ENCODE measurements at regions not wholly inside any gene's neighbourhood (a gene's known extent, or its start where the extent isn't known, plus 50 kb on each side); places are given as distances from the start of the nearest gene placed in this dataset.

- Histone ChIP-seq H3K4me3 (ENCODE audit: low read length) (no peak overlapping the region), H2AFZ (ENCODE audit: low read length) (no peak overlapping the region), H3K9me2 (replicated peaks; ENCODE audit: insufficient read depth, low read length) (no peaks in the 10 kb centered on the region), H3K27me3 (ENCODE audit: low read length) (no peaks in the 10 kb centered on the region), H4K20me1 (ENCODE audit: insufficient read depth, low read depth, low read length) (no peaks in the 10 kb centered on the region), H3K27ac (ENCODE audit: low read length) (no peak overlapping the region), H3K9me3 (ENCODE audit: low read length) (no peaks in the 10 kb centered on the region), H3K9ac (ENCODE audit: low read length) (no peak overlapping the region), H3K4me1 (ENCODE audit: low read length) (peaks cover 18% of the 10 kb centered on the region), H3K4me2 (ENCODE audit: low read depth, low read length, poor library complexity, severe bottlenecking) (no peak overlapping the region), H3K36me3 (ENCODE audit: insufficient read depth, low read length) (no peaks in the 10 kb centered on the region), H3K79me2 (ENCODE audit: low read length) (no peaks in the 10 kb centered on the region)
- peak; percentile 72 for DNase-seq
Observed at GRCh38 chr1:108041360-108042142, 76.6 kb upstream of the VAV3 start.

- H4K20me1 ChIP-seq (ENCODE audit: insufficient read depth, low read depth, low read length): no peaks in the 10 kb centered on the region
- no peaks in the 10 kb centered on the region for H3K9me2 ChIP-seq (replicated peaks; ENCODE audit: insufficient read depth, low read length)
- H3K4me3 ChIP-seq (ENCODE audit: low read length): no peak overlapping the region
- H3K9ac ChIP-seq (ENCODE audit: low read length): no peak overlapping the region
- no peak overlapping the region for H3K27ac ChIP-seq (ENCODE audit: low read length)
- H3K9me3 ChIP-seq (ENCODE audit: low read length): no peaks in the 10 kb centered on the region
- no peaks in the 10 kb centered on the region for H3K79me2 ChIP-seq (ENCODE audit: low read length)
- no peak overlapping the region for H2AFZ ChIP-seq (ENCODE audit: low read length)
- no peak for DNase-seq
- H3K4me1 ChIP-seq (ENCODE audit: low read length): peaks cover 14% of the 10 kb centered on the region
- no peaks in the 10 kb centered on the region for H3K27me3 ChIP-seq (ENCODE audit: low read length)
- no peak overlapping the region for H3K4me2 ChIP-seq (ENCODE audit: low read depth, low read length, poor library complexity, severe bottlenecking)
- H3K36me3 ChIP-seq (ENCODE audit: insufficient read depth, low read length): no peaks in the 10 kb centered on the region
Observed at GRCh38 chr1:108038653-108039236, 73.8 kb upstream of the VAV3 start.

- no peaks in the 10 kb centered on the region for H3K36me3 ChIP-seq (ENCODE audit: insufficient read depth, low read length)
- H2AFZ ChIP-seq (ENCODE audit: low read length): no peak overlapping the region
- H3K79me2 ChIP-seq (ENCODE audit: low read length): no peaks in the 10 kb centered on the region
- peaks cover 9% of the 10 kb centered on the region for H3K4me1 ChIP-seq (ENCODE audit: low read length)
- H4K20me1 ChIP-seq (ENCODE audit: insufficient read depth, low read depth, low read length): no peaks in the 10 kb centered on the region
- no peak for DNase-seq
- H3K4me2 ChIP-seq (ENCODE audit: low read depth, low read length, poor library complexity, severe bottlenecking): no peak overlapping the region
- no peaks in the 10 kb centered on the region for H3K27me3 ChIP-seq (ENCODE audit: low read length)
- no peaks in the 10 kb centered on the region for H3K9me2 ChIP-seq (replicated peaks; ENCODE audit: insufficient read depth, low read length)
- no peak overlapping the region for H3K9ac ChIP-seq (ENCODE audit: low read length)
- H3K27ac ChIP-seq (ENCODE audit: low read length): no peak overlapping the region
- no peak overlapping the region for H3K4me3 ChIP-seq (ENCODE audit: low read length)
- H3K9me3 ChIP-seq (ENCODE audit: low read length): no peaks in the 10 kb centered on the region
Observed at GRCh38 chr1:108036796-108037562, 72.0 kb upstream of the VAV3 start.

GRCh38 chr1:108034396-108034795, 69.4 kb upstream of the VAV3 start:
- Histone ChIP-seq H3K79me2 (ENCODE audit: low read length) (no peaks in the 10 kb centered on the region), H4K20me1 (ENCODE audit: insufficient read depth, low read depth, low read length) (no peaks in the 10 kb centered on the region), H3K4me1 (ENCODE audit: low read length) (no peaks in the 10 kb centered on the region), H3K9me2 (replicated peaks; ENCODE audit: insufficient read depth, low read length) (no peaks in the 10 kb centered on the region), H3K9me3 (ENCODE audit: low read length) (no peaks in the 10 kb centered on the region), H3K36me3 (ENCODE audit: insufficient read depth, low read length) (no peaks in the 10 kb centered on the region), H3K9ac (ENCODE audit: low read length) (no peak overlapping the region), H3K4me2 (ENCODE audit: low read depth, low read length, poor library complexity, severe bottlenecking) (no peak overlapping the region), H2AFZ (ENCODE audit: low read length) (no peak overlapping the region), H3K4me3 (ENCODE audit: low read length) (no peak overlapping the region), H3K27me3 (ENCODE audit: low read length) (no peaks in the 10 kb centered on the region), H3K27ac (ENCODE audit: low read length) (no peak overlapping the region)
- no peak for DNase-seq

- Histone ChIP-seq H3K9me3 (ENCODE audit: low read length) (no peaks in the 10 kb centered on the region), H3K9me2 (replicated peaks; ENCODE audit: insufficient read depth, low read length) (no peaks in the 10 kb centered on the region), H4K20me1 (ENCODE audit: insufficient read depth, low read depth, low read length) (no peaks in the 10 kb centered on the region), H3K27ac (ENCODE audit: low read length) (no peak overlapping the region), H3K79me2 (ENCODE audit: low read length) (no peaks in the 10 kb centered on the region), H3K4me1 (ENCODE audit: low read length) (no peaks in the 10 kb centered on the region), H3K9ac (ENCODE audit: low read length) (no peak overlapping the region), H3K4me2 (ENCODE audit: low read depth, low read length, poor library complexity, severe bottlenecking) (no peak overlapping the region), H3K4me3 (ENCODE audit: low read length) (no peak overlapping the region), H3K27me3 (ENCODE audit: low read length) (no peaks in the 10 kb centered on the region), H3K36me3 (ENCODE audit: insufficient read depth, low read length) (no peaks in the 10 kb centered on the region), H2AFZ (ENCODE audit: low read length) (no peak overlapping the region)
- no peak for DNase-seq
Observed at GRCh38 chr1:108033550-108033951, 68.6 kb upstream of the VAV3 start.

GRCh38 chr1:108028841-108029388, 63.9 kb upstream of the VAV3 start:
- Histone ChIP-seq H3K9me2 (replicated peaks; ENCODE audit: insufficient read depth, low read length) (no peaks in the 10 kb centered on the region), H3K4me3 (ENCODE audit: low read length) (no peak overlapping the region), H4K20me1 (ENCODE audit: insufficient read depth, low read depth, low read length) (no peaks in the 10 kb centered on the region), H3K4me2 (ENCODE audit: low read depth, low read length, poor library complexity, severe bottlenecking) (no peak overlapping the region), H3K27ac (ENCODE audit: low read length) (no peak overlapping the region), H3K27me3 (ENCODE audit: low read length) (no peaks in the 10 kb centered on the region), H3K9ac (ENCODE audit: low read length) (no peak overlapping the region), H3K9me3 (ENCODE audit: low read length) (no peaks in the 10 kb centered on the region), H3K79me2 (ENCODE audit: low read length) (no peaks in the 10 kb centered on the region), H3K4me1 (ENCODE audit: low read length) (no peaks in the 10 kb centered on the region), H2AFZ (ENCODE audit: low read length) (no peak overlapping the region), H3K36me3 (ENCODE audit: insufficient read depth, low read length) (no peaks in the 10 kb centered on the region)
- no peak for DNase-seq

- H2AFZ ChIP-seq (ENCODE audit: low read length): no peak overlapping the region
- H4K20me1 ChIP-seq (ENCODE audit: insufficient read depth, low read depth, low read length): no peaks in the 10 kb centered on the region
- H3K4me1 ChIP-seq (ENCODE audit: low read length): no peaks in the 10 kb centered on the region
- no peak for DNase-seq
- no peaks in the 10 kb centered on the region for H3K9me2 ChIP-seq (replicated peaks; ENCODE audit: insufficient read depth, low read length)
- no peak overlapping the region for H3K4me2 ChIP-seq (ENCODE audit: low read depth, low read length, poor library complexity, severe bottlenecking)
- H3K27ac ChIP-seq (ENCODE audit: low read length): no peak overlapping the region
- H3K27me3 ChIP-seq (ENCODE audit: low read length): no peaks in the 10 kb centered on the region
- no peaks in the 10 kb centered on the region for H3K9me3 ChIP-seq (ENCODE audit: low read length)
- no peak overlapping the region for H3K4me3 ChIP-seq (ENCODE audit: low read length)
- no peaks in the 10 kb centered on the region for H3K79me2 ChIP-seq (ENCODE audit: low read length)
- no peaks in the 10 kb centered on the region for H3K36me3 ChIP-seq (ENCODE audit: insufficient read depth, low read length)
- H3K9ac ChIP-seq (ENCODE audit: low read length): no peak overlapping the region
Observed at GRCh38 chr1:108027389-108027788, 62.4 kb upstream of the VAV3 start.

DNA sequence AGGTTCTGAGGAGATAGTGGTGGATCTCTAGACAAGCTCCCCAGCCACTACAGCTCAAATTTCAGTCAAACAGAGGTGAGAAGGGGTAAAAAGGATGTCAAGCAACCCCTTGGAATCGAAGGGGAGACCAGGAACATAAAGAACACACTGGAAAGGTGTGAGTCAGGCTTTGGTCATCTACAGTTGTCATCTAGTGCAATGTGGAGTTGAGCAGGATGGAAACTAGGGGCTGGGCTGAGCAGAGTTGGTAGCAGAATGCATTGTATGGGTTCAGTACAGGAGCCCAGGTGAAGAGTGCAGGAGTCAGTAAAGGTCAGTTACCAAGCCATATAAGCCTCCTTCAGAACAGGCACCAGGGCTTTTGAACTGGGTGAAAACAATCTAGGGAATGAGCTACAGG, 52.7 kb upstream of the VAV3 start:
- Histone ChIP-seq H3K27me3 (ENCODE audit: low read length) (no peaks in the 10 kb centered on the region), H3K36me3 (ENCODE audit: insufficient read depth, low read length) (no peaks in the 10 kb centered on the region), H3K4me2 (ENCODE audit: low read depth, low read length, poor library complexity, severe bottlenecking) (no peak overlapping the region), H3K27ac (ENCODE audit: low read length) (no peak overlapping the region), H3K9me2 (replicated peaks; ENCODE audit: insufficient read depth, low read length) (peaks cover 4% of the 10 kb centered on the region; the same call in 1 of the 2 replicates), H3K9ac (ENCODE audit: low read length) (no peak overlapping the region), H3K9me3 (ENCODE audit: low read length) (no peaks in the 10 kb centered on the region), H4K20me1 (ENCODE audit: insufficient read depth, low read depth, low read length) (no peaks in the 10 kb centered on the region), H3K4me1 (ENCODE audit: low read length) (no peaks in the 10 kb centered on the region), H3K79me2 (ENCODE audit: low read length) (no peaks in the 10 kb centered on the region), H3K4me3 (ENCODE audit: low read length) (no peak overlapping the region), H2AFZ (ENCODE audit: low read length) (no peak overlapping the region)
- no peak for DNase-seq
